Activated CD4-positive, alpha-beta memory T cell treated with anti-CD3 and anti-CD28 coated beads for 36 hours (primary cell): ENCODE measurements at regions not wholly inside any gene's neighbourhood (a gene's known extent, or its start where the extent isn't known, plus 50 kb on each side); places are given as distances from the start of the nearest gene placed in this dataset.

Source experiments
- CTCF ChIA-PET: fragments of 350-600 bp; sonication (Branson Sonifier 250); formaldehyde crosslinking; loops from one replicate; lab custom pipeline; 2021; ENCODE audit warnings: antibody characterized with exemption, inconsistent platforms; lab: Charles Lee
- POLR2A ChIA-PET: fragments of 350-600 bp; sonication (Branson Sonifier 250); formaldehyde crosslinking; loops from one replicate; lab custom pipeline; 2021; ENCODE audit warnings: antibody characterized with exemption; lab: Charles Lee
- DNase-seq: peaks from one replicate; pipeline ENCODE4 v3.0.0-alpha.2; 2020
- H3K27ac Mint-ChIP-seq: one replicate; pipeline ENCODE4 v1.8.0; 2021; ENCODE audit warnings: mixed read lengths
- H3K27me3 Mint-ChIP-seq: one replicate; pipeline ENCODE4 v1.8.0; 2021; ENCODE audit warnings: mixed read lengths
- H3K36me3 Mint-ChIP-seq: one replicate; pipeline ENCODE4 v1.8.0; 2021; ENCODE audit warnings: mixed read lengths
- H3K4me1 Mint-ChIP-seq: one replicate; pipeline ENCODE4 v1.8.0; 2021; ENCODE audit warnings: low read depth, mixed read lengths
- H3K4me3 Mint-ChIP-seq: one replicate; pipeline ENCODE4 v1.8.0; 2021; ENCODE audit warnings: mild to moderate bottlenecking, mixed read lengths
- H3K9me3 Mint-ChIP-seq: one replicate; pipeline ENCODE4 v1.8.0; 2021; ENCODE audit warnings: mixed read lengths
- intact Hi-C: fragments of 100-400 bp; cut with micrococcal nuclease; formaldehyde crosslinking; loops from one replicate; pipeline ENCODE4 v1.15.1; 2023

DNA sequence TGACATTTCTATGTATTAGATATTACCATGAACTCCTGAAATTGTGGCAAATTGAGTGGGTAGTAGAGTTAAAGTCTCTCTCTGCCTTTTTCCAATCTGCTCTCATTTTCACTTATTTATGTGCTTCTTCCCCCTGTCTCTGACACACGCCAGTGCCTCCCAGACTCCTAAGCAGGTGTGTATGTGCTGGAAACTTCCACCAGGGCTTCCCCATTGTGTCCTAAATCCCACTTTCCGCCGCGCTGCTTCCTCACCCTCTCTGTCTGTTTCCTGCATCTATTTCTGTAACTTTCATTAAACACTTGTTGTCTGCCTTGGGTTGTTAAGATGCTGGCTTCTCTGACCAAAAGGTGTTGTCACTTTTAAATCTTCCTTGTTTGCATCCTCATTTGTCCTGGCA, 97.6 kb upstream of the HDGFL1 start:
- no peak overlapping the region for H3K27ac Mint-ChIP-seq
- H3K4me3 Mint-ChIP-seq = no peak overlapping the region
- H3K27me3 Mint-ChIP-seq = no peaks in the 10 kb centered on the region
- no peaks in the 10 kb centered on the region for H3K4me1 Mint-ChIP-seq
- DNase-seq = no peak
- ChIA-PET CTCF (no interaction called here), POLR2A (no interaction called here)
- H3K9me3 Mint-ChIP-seq = peaks cover 3% of the 10 kb centered on the region
- H3K36me3 Mint-ChIP-seq = no peaks in the 10 kb centered on the region
- intact Hi-C loops = no loop called here

- POLR2A ChIA-PET = no interaction called here
- no peak overlapping the region for H3K4me3 Mint-ChIP-seq
- intact Hi-C loops = no loop called here
These were observed 95.2 kb upstream of the HDGFL1 start for GRCh38 chr6:22473991-22474682.

DNA sequence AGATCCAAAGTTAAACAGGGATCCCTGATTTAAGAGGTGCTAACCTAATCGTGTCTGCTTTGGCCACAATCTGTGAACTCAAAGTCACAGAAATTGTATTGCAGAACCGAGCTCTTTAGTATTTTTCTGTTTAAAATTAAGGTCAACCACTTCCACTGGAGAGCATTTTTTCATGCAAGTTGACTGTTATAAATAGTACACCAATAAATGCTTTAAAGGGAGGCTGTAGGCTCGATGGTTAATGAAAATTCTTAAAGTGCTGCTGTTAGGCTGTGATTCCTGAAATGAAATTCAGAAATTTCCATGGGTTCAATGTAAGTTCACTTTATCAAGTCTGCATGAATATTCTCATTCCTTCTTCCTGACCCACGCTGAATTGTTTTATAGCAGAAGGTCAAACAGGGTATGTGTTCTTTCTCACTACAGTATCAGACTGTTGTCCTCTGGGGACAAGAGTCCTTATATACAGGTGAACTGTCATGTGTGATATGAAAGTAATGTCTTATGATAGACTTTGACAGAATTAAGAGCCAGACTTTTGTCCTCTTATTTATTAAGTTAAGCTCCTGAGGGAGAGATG, 92.5 kb upstream of the HDGFL1 start:
- CTCF ChIA-PET = no interaction called here

More at GRCh38 chr6:22473991-22474682, 95.2 kb upstream of the HDGFL1 start:
- peaks cover 3% of the 10 kb centered on the region for H3K9me3 Mint-ChIP-seq
- no peaks in the 10 kb centered on the region for H3K27me3 Mint-ChIP-seq
- H3K27ac Mint-ChIP-seq = no peak overlapping the region
- H3K4me1 Mint-ChIP-seq = no peaks in the 10 kb centered on the region
- CTCF ChIA-PET = no interaction called here
- DNase-seq = no peak
- no peaks in the 10 kb centered on the region for H3K36me3 Mint-ChIP-seq

DNA sequence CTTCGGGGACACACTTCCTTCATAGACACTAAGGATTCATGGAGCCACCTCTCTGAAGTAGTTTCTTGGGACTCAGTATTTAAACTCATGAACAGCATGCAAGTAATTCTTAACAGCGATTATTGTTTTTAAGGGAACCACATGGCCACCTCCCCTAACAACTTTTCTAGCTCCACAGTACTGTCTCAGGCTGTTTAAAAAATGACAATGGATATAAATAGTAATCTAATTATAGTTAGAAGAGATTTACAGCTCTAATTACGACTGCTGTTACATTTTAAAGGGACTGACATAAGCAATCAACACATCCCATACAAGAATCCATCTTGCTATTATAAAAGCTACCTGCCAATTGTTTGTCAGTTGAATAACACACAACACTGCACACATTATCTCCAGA, 72.1 kb upstream of the HDGFL1 start:
- intact Hi-C loops = no loop called here
- CTCF ChIA-PET = no interaction called here
- no peak overlapping the region for H3K4me3 Mint-ChIP-seq
- DNase-seq = no peak
- no peak overlapping the region for H3K27ac Mint-ChIP-seq
- H3K36me3 Mint-ChIP-seq = no peaks in the 10 kb centered on the region
- POLR2A ChIA-PET = no interaction called here
- no peaks in the 10 kb centered on the region for H3K27me3 Mint-ChIP-seq
- H3K9me3 Mint-ChIP-seq = peaks cover 5% of the 10 kb centered on the region
- no peaks in the 10 kb centered on the region for H3K4me1 Mint-ChIP-seq

More for the DNA sequence above, 92.5 kb upstream of the HDGFL1 start:
- no peaks in the 10 kb centered on the region for H3K4me1 Mint-ChIP-seq
- no peaks in the 10 kb centered on the region for H3K36me3 Mint-ChIP-seq
- intact Hi-C loops = no loop called here
- no peak for DNase-seq
- H3K27me3 Mint-ChIP-seq = no peaks in the 10 kb centered on the region
- H3K4me3 Mint-ChIP-seq = no peak overlapping the region
- POLR2A ChIA-PET = no interaction called here
- no peak overlapping the region for H3K27ac Mint-ChIP-seq
- peaks cover 1% of the 10 kb centered on the region for H3K9me3 Mint-ChIP-seq

- ChIA-PET CTCF (no interaction called here), POLR2A (no interaction called here)
- no peak overlapping the region for H3K4me3 Mint-ChIP-seq
- no peaks in the 10 kb centered on the region for H3K4me1 Mint-ChIP-seq
- no peak for DNase-seq
- no peaks in the 10 kb centered on the region for H3K27me3 Mint-ChIP-seq
- intact Hi-C loops = no loop called here
- no peaks in the 10 kb centered on the region for H3K36me3 Mint-ChIP-seq
- H3K9me3 Mint-ChIP-seq = peaks cover 2% of the 10 kb centered on the region
- H3K27ac Mint-ChIP-seq = no peak overlapping the region
These were observed 69.6 kb upstream of the HDGFL1 start for GRCh38 chr6:22499815-22500214.

- Mint-ChIP-seq H3K9me3 (peaks cover 5% of the 10 kb centered on the region), H3K4me3 (no peak overlapping the region), H3K27ac (no peak overlapping the region), H3K36me3 (no peaks in the 10 kb centered on the region), H3K27me3 (no peaks in the 10 kb centered on the region), H3K4me1 (no peaks in the 10 kb centered on the region)
- ChIA-PET POLR2A (no interaction called here), CTCF (no interaction called here)
- intact Hi-C loops = no loop called here
- no peak for DNase-seq
These were observed 62.9 kb upstream of the HDGFL1 start for GRCh38 chr6:22506496-22506895.

DNA sequence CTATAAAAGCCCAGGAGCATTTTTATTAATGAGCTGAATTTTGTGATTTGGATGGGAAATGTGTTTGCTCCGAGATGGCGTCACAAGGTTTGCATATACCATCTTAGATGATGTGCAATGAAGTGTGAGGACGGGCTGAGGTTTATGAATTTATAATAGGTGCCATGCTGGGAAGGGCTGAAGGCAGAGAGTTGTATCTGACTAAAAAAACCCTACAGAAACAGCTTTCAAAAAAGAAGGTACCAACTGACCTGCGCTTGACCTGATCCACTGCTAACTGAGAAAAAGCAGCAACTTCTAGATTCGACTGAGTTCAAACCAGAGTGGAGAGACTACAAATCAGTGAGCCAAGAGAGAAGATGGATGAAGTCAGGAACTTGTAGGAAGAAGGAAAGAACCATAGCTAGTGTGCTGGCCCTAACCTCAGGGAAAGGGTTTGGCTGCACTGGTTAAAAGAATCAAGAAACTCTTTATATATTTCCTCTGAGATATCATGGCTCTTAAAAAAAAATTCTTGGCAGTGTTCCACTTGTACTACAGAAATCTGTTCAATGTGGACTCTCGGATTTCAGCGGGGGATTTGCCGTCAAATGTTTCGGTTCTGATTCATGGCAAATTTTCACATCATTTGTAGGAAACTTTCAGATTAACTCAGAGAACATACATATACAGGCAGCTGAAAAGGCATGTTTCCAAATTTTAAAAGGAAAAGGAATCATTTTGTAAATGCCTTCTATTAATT, 56.5 kb upstream of the HDGFL1 start:
- DNase-seq = no peak
- POLR2A ChIA-PET = no interaction called here
- H3K9me3 Mint-ChIP-seq = peaks cover 10% of the 10 kb centered on the region
- no peaks in the 10 kb centered on the region for H3K4me1 Mint-ChIP-seq
- no peak overlapping the region for H3K4me3 Mint-ChIP-seq
- intact Hi-C loops = no loop called here
- no peak overlapping the region for H3K27ac Mint-ChIP-seq
- CTCF ChIA-PET = no interaction called here
- no peaks in the 10 kb centered on the region for H3K27me3 Mint-ChIP-seq
- H3K36me3 Mint-ChIP-seq = no peaks in the 10 kb centered on the region

DNA sequence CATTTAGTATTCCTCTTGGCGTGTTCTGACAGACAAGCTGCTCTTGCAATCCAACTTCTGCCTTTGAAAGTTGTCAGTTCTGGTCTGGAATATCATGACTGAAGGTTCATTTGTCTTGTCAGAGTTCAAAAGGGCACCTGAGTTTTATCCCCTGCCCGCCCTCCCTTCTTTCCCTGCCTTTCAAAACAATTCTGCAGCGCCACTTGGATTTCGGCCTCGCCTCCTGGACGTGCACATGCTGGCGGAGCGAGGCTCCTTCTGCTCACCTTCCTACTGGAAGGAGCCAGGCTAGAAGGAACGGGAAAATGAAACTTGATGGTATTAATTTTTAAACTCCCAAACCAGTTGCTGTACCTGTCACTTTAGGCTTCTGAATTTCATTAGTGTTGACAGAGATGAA, 55.7 kb upstream of the HDGFL1 start:
- intact Hi-C loops = no loop called here
- CTCF ChIA-PET = no interaction called here
- no peaks in the 10 kb centered on the region for H3K36me3 Mint-ChIP-seq
- H3K4me3 Mint-ChIP-seq = no peak overlapping the region
- POLR2A ChIA-PET = no interaction called here
- peaks cover 10% of the 10 kb centered on the region for H3K9me3 Mint-ChIP-seq
- H3K27me3 Mint-ChIP-seq = no peaks in the 10 kb centered on the region
- H3K4me1 Mint-ChIP-seq = no peaks in the 10 kb centered on the region
- H3K27ac Mint-ChIP-seq = no peak overlapping the region
- no peak for DNase-seq

- H3K4me1 Mint-ChIP-seq = no peaks in the 10 kb centered on the region
- ChIA-PET CTCF (no interaction called here), POLR2A (no interaction called here)
- H3K4me3 Mint-ChIP-seq = no peak overlapping the region
- no peaks in the 10 kb centered on the region for H3K36me3 Mint-ChIP-seq
- intact Hi-C loops = no loop called here
- no peak for DNase-seq
- H3K27me3 Mint-ChIP-seq = no peaks in the 10 kb centered on the region
- H3K9me3 Mint-ChIP-seq = peaks cover 3% of the 10 kb centered on the region
- no peak overlapping the region for H3K27ac Mint-ChIP-seq
These were observed 50.1 kb upstream of the HDGFL1 start for GRCh38 chr6:22519237-22519636.
